ENCODE measurements at regions not wholly inside any gene's neighbourhood (a gene's known extent, or its start where the extent isn't known, plus 50 kb on each side); places are given as distances from the start of the nearest gene placed in this dataset.

DNA sequence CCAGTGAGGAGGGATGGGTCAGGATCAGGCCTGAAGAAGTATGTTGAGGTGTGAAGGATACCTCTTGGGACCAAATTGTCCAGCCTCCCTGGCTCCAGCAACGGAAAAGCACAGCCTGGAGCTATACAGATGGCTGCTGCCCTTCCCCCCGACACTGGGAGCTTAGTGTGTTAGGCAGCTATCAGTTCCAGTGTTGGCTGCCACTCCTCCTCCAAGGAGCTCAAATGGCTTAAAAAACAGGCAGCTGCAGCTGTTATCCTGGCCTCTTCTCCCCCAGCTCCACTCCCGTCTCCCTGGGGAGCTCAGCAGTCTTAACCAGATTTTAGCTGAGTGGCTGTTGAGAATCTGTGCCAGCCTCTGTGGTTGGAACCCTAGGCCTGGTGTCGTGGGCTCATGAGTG is 225.0 kb downstream of the JRKL start:
- TF ChIP-seq, protein P1, sequence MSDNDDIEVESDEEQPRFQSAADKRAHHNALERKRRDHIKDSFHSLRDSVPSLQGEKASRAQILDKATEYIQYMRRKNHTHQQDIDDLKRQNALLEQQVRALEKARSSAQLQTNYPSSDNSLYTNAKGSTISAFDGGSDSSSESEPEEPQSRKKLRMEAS (IDR thresholded peaks at IDR 0.05; ENCODE audit: insufficient read depth, insufficient read length), result no peak
- no peak for TF ChIP-seq POLR2A (IDR thresholded peaks at IDR 0.05; ENCODE audit: low read depth, low read length)

All from endothelial cell of umbilical vein (primary cell).